GM19438 (cell line): ENCODE measurements at regions not wholly inside any gene's neighbourhood (a gene's known extent, or its start where the extent isn't known, plus 50 kb on each side); places are given as distances from the start of the nearest gene placed in this dataset.
A peak's percentile ranks its signal among the peaks of the same experiment; 100 is the strongest.

ENCODE experiments used
- ATAC-seq: cut with Tn5 transposase; IDR thresholded peaks from one replicate; pipeline ENCODE4 v1.9.1; 2021; ENCODE audit warnings: low read depth; ENCODE audit not compliant: unreplicated experiment

GRCh38 chr4:114161809-114162208 is 182.4 kb upstream of the ARSJ start:
- ATAC-seq: no peak

GRCh38 chr4:114163051-114163450 is 183.6 kb upstream of the ARSJ start:
- ATAC-seq: no peak

GRCh38 chr4:114173968-114174367 is 194.5 kb upstream of the ARSJ start:
- no peak for ATAC-seq

- ATAC-seq: no peak
Observed at GRCh38 chr4:114177628-114178027, 198.2 kb upstream of the ARSJ start.

- ATAC-seq: no peak
Observed at GRCh38 chr4:114178392-114178791, 198.9 kb upstream of the ARSJ start.

- no peak for ATAC-seq
Observed at GRCh38 chr4:114180481-114180880, 201.0 kb upstream of the ARSJ start.

GRCh38 chr4:114184901-114185300 is 205.5 kb upstream of the ARSJ start:
- ATAC-seq: no peak

- no peak for ATAC-seq
Observed at GRCh38 chr4:114187592-114187991, 208.1 kb upstream of the ARSJ start.

- no peak for ATAC-seq
Observed at GRCh38 chr4:114191496-114191895, 212.0 kb upstream of the ARSJ start.

GRCh38 chr4:114192854-114193253 is 213.4 kb upstream of the ARSJ start:
- no peak for ATAC-seq

- ATAC-seq: no peak
Observed at GRCh38 chr4:114193624-114194399, 214.4 kb upstream of the ARSJ start.

GRCh38 chr4:114196606-114197005 is 217.2 kb upstream of the ARSJ start:
- no peak for ATAC-seq

- ATAC-seq: no peak
Observed at GRCh38 chr4:114200026-114200425, 220.6 kb upstream of the ARSJ start.

- no peak for ATAC-seq
Observed at GRCh38 chr4:114205261-114205660, 225.8 kb upstream of the ARSJ start.

GRCh38 chr4:114208574-114209151 is 229.2 kb upstream of the ARSJ start:
- no peak for ATAC-seq

- ATAC-seq: peak; percentile 83
Observed at GRCh38 chr4:114209584-114209983, 230.1 kb upstream of the ARSJ start.

GRCh38 chr4:114211556-114211955 is 232.1 kb upstream of the ARSJ start:
- ATAC-seq: no peak

GRCh38 chr4:114217150-114217817 is 237.8 kb upstream of the ARSJ start:
- no peak for ATAC-seq

- no peak for ATAC-seq
Observed at GRCh38 chr4:114223580-114223979, 244.1 kb upstream of the ARSJ start.

GRCh38 chr4:114225436-114225835 is 246.0 kb upstream of the ARSJ start:
- ATAC-seq: no peak

GRCh38 chr4:114226179-114226578 is 246.7 kb upstream of the ARSJ start:
- no peak for ATAC-seq
